Putamen (tissue), 1 donor: ENCODE measurements at regions not wholly inside any gene's neighbourhood (a gene's known extent, or its start where the extent isn't known, plus 50 kb on each side); places are given as distances from the start of the nearest gene placed in this dataset.

Source experiments
- DNase-seq: peaks from one replicate; pipeline ENCODE4 v3.0.0-alpha.2; 2016; ENCODE audit warnings: low spot score

- DNase-seq: no peak
Observed at GRCh38 chr7:79716329-79716728, 262.9 kb upstream of the MAGI2 start.

GRCh38 chr7:79714081-79714480, 260.6 kb upstream of the MAGI2 start:
- no peak for DNase-seq

GRCh38 chr7:79713276-79713675, 259.8 kb upstream of the MAGI2 start:
- no peak for DNase-seq

- DNase-seq: no peak
Observed at GRCh38 chr7:79711660-79712059, 258.2 kb upstream of the MAGI2 start.

GRCh38 chr7:79709574-79710409, 256.3 kb upstream of the MAGI2 start:
- no peak for DNase-seq

GRCh38 chr7:79702116-79702515, 248.6 kb upstream of the MAGI2 start:
- DNase-seq: no peak

- no peak for DNase-seq
Observed at GRCh38 chr7:79692015-79692414, 238.5 kb upstream of the MAGI2 start.

- no peak for DNase-seq
Observed at GRCh38 chr7:79691074-79691473, 237.6 kb upstream of the MAGI2 start.

GRCh38 chr7:79684384-79684783, 230.9 kb upstream of the MAGI2 start:
- no peak for DNase-seq

GRCh38 chr7:79683916-79684315, 230.4 kb upstream of the MAGI2 start:
- DNase-seq: no peak

GRCh38 chr7:79683185-79683890, 229.9 kb upstream of the MAGI2 start:
- DNase-seq: no peak

- DNase-seq: no peak
Observed at GRCh38 chr7:79681454-79681853, 228.0 kb upstream of the MAGI2 start.

GRCh38 chr7:79673969-79674368, 220.5 kb upstream of the MAGI2 start:
- DNase-seq: no peak

GRCh38 chr7:79673421-79673820, 220.0 kb upstream of the MAGI2 start:
- DNase-seq: no peak

- DNase-seq: no peak
Observed at GRCh38 chr7:79668292-79668691, 214.8 kb upstream of the MAGI2 start.

GRCh38 chr7:79666472-79666871, 213.0 kb upstream of the MAGI2 start:
- no peak for DNase-seq

GRCh38 chr7:79664884-79665676, 211.6 kb upstream of the MAGI2 start:
- DNase-seq: no peak

- no peak for DNase-seq
Observed at GRCh38 chr7:79658304-79658703, 204.8 kb upstream of the MAGI2 start.

- DNase-seq: no peak
Observed at GRCh38 chr7:79653136-79653631, 199.7 kb upstream of the MAGI2 start.

GRCh38 chr7:79652619-79653018, 199.2 kb upstream of the MAGI2 start:
- DNase-seq: no peak

GRCh38 chr7:79647711-79648110, 194.2 kb upstream of the MAGI2 start:
- DNase-seq: no peak

- no peak for DNase-seq
Observed at GRCh38 chr7:79646278-79646677, 192.8 kb upstream of the MAGI2 start.

- no peak for DNase-seq
Observed at GRCh38 chr7:79636849-79637248, 183.4 kb upstream of the MAGI2 start.
